ENCODE measurements at regions not wholly inside any gene's neighbourhood (a gene's known extent, or its start where the extent isn't known, plus 50 kb on each side); places are given as distances from the start of the nearest gene placed in this dataset.

DNA sequence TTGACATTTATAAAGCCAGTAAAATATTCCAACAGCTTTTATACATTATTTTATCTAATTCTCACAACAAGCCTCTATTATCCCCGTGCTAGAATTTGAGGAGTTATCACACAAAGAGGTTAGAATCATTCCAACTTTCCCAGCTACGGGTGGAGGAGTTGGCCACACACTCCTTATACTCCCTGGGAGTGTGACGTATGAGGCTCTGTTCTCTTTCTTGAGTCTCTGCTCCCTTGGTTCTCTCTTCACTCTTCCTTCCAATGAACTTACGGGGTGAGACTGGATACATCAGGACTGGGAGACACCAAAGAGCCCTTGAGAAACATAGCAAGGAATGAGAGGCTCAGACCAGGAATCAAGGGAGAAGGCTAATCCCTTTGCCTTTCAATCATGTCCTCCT, 185.6 kb upstream of the TAB2 start:
- TF ChIP-seq EZH2 (IDR thresholded peaks at IDR 0.05; ENCODE audit: insufficient read depth, poor library complexity, severe bottlenecking) (no peak), EZH2phosphoT487 (IDR thresholded peaks at IDR 0.05; ENCODE audit: insufficient read depth, low read depth) (no peak)

Measured in GM23248 (cell line).